Right cardiac atrium (tissue), 5 donors: ENCODE measurements at regions not wholly inside any gene's neighbourhood (a gene's known extent, or its start where the extent isn't known, plus 50 kb on each side); places are given as distances from the start of the nearest gene placed in this dataset.
"Not testable (repeated sequence)": the region's sequence is repeated elsewhere in the genome, so short reads cannot be mapped to it uniquely, and the experiment has no call there.

Experiments
- ATAC-seq, 2 donors: fragments of 200-7000 bp; cut with Tn5 transposase; one replicate each; pipeline versions ENCODE4 v1.8.0 to v1.9.1; 2020; ENCODE audit warnings: moderate library complexity in 2 of 2, mild to moderate bottlenecking in 1 of 2
- DNase-seq, 3 donors: peaks; one replicate each; pipeline ENCODE4 v3.0.0-alpha.2; 2020
- H3K27ac ChIP-seq: one replicate; pipeline ENCODE4 v1.5.1; 2013; ENCODE audit warnings: mild to moderate bottlenecking, low read length, control low read depth, moderate library complexity
- H3K27me3 ChIP-seq: one replicate; pipeline ENCODE4 v1.6.1; 2013; ENCODE audit not compliant: control insufficient read depth, insufficient read depth
- H3K4me1 ChIP-seq: one replicate; pipeline ENCODE4 v1.6.1; 2013; ENCODE audit warnings: low read length; ENCODE audit not compliant: control insufficient read depth, insufficient read depth
- H3K4me3 ChIP-seq: one replicate; pipeline ENCODE4 v1.5.1; 2013; ENCODE audit warnings: low read length, control low read depth
- H3K9me3 ChIP-seq: one replicate; pipeline ENCODE4 v1.6.1; 2013; ENCODE audit warnings: low read length; ENCODE audit not compliant: control insufficient read depth
- WGBS: extraction: QIAGEN DNeasy Blood & Tissue Kit; methylation state at CpG from one replicate; pipeline ENCODE4 v1.1.7; 2013; 5-methylcytosine and 5-hydroxymethylcytosine counted together
- intact Hi-C, 4 donors: fragments of 100-400 bp; cut with DNase I; formaldehyde crosslinking; loops; one replicate each; pipeline versions ENCODE4 v1.11.0 to v1.14.0; 2022 to 2023
- donor health status: healthy with polysubstance abuse.
- donor health status: DM: no; HTN: yes; CAD: no.
- donor health status: DM: no; HTN: no; CAD: no.
- donor health status: DM: no; HTN: yes; CAD: no; lungs with severe emphysema.
- donor health status: DM: yes; HTN: yes; CAD: no.

DNA sequence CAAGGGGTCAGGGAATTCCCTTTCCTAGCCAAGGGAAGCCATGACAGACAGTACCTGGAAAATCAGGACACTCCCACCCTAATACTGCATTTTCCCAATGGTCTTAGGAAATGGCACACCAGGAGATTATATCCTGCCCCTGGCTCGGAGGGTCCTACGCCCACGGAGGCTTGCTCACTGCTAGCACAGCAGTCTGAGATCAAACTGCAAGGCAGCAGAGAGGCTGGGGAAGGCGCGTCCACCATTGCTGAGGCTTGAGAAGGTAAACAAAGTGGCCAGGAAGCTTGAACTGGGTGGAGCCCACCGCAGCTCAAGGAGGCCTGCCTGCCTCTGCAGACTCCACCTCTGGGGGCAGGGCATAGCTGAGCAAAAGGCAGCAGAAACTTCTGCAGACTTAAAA is 207.1 kb upstream of the OBI1 start:
- ATAC-seq, H3K27ac ChIP-seq, H3K27me3 ChIP-seq, intact Hi-C loops, DNase-seq, H3K4me3 ChIP-seq, H3K9me3 ChIP-seq, H3K4me1 ChIP-seq: not testable (repeated sequence)
- 55% methylated on average over 6 of the region's 6 CpGs for WGBS

GRCh38 chr13:78862446-78862845 is 203.5 kb upstream of the OBI1 start:
- Histone ChIP-seq H3K4me3 (no peak overlapping the region), H3K4me1 (no peaks in the 10 kb centered on the region), H3K9me3 (no peaks in the 10 kb centered on the region), H3K27me3 (no peaks in the 10 kb centered on the region), H3K27ac (no peak overlapping the region)
- 75% methylated on average over 1 of the region's 1 CpG for WGBS
- no peak for DNase-seq
- intact Hi-C loops: no loop called here
- no peak for ATAC-seq

DNA sequence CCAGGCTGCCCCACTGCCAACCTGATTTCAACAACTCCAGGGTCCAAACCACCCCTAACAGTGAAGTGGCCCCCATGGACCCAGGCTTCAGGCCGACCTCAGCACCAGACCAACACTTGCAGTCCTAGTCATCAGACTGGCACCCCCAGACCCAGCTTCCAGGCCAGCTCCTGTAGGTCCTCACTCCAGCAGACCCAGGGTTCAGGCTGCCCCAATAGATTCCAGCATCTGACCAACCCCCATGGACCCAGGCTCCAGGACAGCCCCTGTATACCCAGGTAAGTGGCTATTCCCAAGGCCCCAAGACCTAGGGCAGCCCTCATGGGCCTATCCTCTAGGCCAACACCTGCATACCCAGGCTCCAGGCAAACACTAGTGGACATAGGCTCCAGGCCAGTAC is 193.8 kb upstream of the OBI1 start:
- Histone ChIP-seq H3K27ac (no peak overlapping the region), H3K4me1 (no peaks in the 10 kb centered on the region), H3K9me3 (peaks cover 2% of the 10 kb centered on the region), H3K27me3 (no peaks in the 10 kb centered on the region), H3K4me3 (no peak overlapping the region)
- no peak for ATAC-seq
- intact Hi-C loops: no loop called here
- DNase-seq: peak in 1 of 3 donors; percentile 12
- 72% methylated on average over 1 of the region's 1 CpG for WGBS

DNA sequence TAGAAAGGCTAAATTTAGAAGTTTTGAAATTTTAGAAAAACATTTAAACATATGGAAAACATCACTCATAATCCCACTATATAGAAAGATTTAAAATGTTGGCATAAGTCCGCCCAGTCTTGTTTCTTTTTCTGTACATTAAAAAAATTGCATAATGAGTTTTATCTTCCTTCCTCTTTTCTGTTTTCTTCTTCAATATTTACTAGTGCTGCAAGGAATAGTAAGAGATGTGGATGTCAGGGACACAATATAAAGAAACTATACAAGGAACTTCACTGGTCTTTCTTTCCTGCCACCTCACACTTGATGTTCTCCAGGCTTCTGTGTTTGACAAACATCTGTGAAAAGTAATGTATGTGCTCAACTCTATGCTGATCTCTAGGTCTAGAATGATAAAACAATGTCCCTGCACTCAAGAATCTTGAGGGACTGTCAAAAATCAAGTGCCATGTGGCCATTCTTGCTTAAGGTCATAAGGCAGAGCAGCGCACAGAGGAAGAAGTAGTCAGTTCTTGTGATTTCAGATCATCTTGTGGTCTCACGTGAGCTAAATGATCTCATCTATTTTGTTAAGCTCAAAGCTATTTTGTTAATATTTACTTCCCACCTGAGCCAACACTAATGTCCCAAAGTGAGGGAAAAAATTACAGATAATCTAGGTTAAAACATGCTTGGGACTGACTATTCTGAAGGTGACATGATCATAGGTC is 186.9 kb upstream of the OBI1 start:
- H3K9me3 ChIP-seq: no peaks in the 10 kb centered on the region
- intact Hi-C loops: no loop called here
- 61% methylated on average over 3 of the region's 3 CpGs for WGBS
- H3K4me1 ChIP-seq: no peaks in the 10 kb centered on the region
- no peak for DNase-seq
- H3K4me3 ChIP-seq: no peak overlapping the region
- H3K27ac ChIP-seq: no peak overlapping the region
- no peaks in the 10 kb centered on the region for H3K27me3 ChIP-seq
- no peak for ATAC-seq

DNA sequence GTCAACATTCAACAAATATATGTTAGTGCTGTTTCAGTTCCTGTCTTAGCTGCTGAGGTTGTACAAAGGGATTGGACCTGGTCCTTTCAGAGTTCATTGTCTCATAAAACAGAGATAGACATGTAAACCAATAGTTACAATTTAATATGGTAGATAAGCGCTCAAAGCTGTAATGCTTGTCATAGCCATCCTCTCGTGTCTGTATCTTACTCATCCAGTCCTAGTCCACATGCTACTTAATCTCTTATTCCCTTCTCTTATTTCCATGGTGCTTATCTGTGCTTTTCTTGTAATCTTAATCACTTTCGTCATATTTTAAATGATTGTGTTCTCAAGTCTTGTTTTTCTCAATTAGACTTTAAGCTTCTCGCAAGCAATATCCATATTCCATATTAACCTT is 185.2 kb upstream of the OBI1 start:
- ATAC-seq (no peak), DNase-seq (no peak)
- H3K27me3 ChIP-seq: no peaks in the 10 kb centered on the region
- H3K4me3 ChIP-seq: no peak overlapping the region
- H3K4me1 ChIP-seq: no peaks in the 10 kb centered on the region
- no peak overlapping the region for H3K27ac ChIP-seq
- intact Hi-C loops: no loop called here
- H3K9me3 ChIP-seq: no peaks in the 10 kb centered on the region
- 60% methylated on average over 4 of the region's 4 CpGs for WGBS

DNA sequence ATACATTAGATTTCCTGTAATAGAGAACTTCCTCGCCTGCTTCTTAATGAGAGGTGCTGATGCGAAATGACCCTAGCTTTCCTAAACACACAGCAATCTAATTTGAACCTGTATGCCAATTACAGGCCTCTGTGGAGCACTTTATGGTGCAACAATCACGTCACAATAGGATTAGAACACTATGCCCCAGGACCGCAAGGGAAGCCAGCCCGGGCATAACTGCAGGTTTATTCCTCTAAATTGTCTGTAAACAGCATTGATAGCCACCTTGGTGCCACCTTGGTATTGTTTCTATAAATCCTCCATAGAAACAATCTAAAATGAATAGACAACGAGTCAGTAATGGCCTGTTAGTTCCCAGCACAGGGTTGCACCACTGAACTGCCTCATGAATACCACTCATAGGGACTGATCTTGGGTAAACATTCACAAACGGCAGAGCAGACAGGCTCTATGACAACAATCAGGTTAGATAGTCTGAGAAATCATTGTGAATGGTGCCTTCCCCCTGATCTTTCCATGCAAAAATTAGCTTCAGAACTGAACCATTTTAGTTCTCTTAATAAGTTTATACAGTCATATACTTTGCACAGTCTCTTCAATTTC is 182.5 kb upstream of the OBI1 start:
- H3K27ac ChIP-seq: no peak overlapping the region
- 63% methylated on average over 7 of the region's 7 CpGs for WGBS
- no peak for DNase-seq
- H3K4me1 ChIP-seq: no peaks in the 10 kb centered on the region
- ATAC-seq: no peak
- no peaks in the 10 kb centered on the region for H3K9me3 ChIP-seq
- intact Hi-C loops: no loop called here
- no peak overlapping the region for H3K4me3 ChIP-seq
- H3K27me3 ChIP-seq: no peaks in the 10 kb centered on the region

DNA sequence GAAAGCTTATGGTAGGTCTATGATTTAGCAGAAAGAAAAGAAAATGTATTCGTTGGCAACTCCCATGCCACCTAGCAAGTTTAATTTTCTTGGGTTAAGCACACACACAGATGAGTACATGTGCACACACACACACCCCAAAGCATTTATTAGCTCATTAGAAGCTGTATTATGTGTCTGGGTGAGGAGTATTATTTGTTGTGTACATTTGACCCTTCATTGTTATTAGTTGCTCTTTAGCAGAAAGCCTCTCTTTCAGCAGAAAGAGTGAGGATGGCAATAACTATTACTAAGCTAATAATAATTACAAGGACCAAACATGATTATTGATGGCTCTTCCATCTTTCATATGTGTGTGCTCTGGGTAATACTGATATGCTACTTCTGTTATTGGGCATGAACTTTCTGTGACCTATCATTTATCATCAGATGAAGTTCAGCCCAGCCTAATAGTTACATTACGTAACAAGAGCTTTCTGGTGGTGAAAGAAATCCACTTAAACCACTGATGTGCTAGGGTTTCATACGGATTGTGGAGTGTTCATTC is 177.4 kb upstream of the OBI1 start:
- 63% methylated on average over 3 of the region's 3 CpGs for WGBS

GRCh38 chr13:78832461-78832860 is 173.5 kb upstream of the OBI1 start:
- no peak for ATAC-seq

More for the DNA sequence above, 177.4 kb upstream of the OBI1 start:
- intact Hi-C loops: no loop called here
- no peaks in the 10 kb centered on the region for H3K27me3 ChIP-seq
- no peaks in the 10 kb centered on the region for H3K9me3 ChIP-seq
- ATAC-seq: no peak
- no peak overlapping the region for H3K27ac ChIP-seq
- no peak for DNase-seq
- H3K4me3 ChIP-seq: no peak overlapping the region
- H3K4me1 ChIP-seq: no peaks in the 10 kb centered on the region

GRCh38 chr13:78830508-78830907 is 171.6 kb upstream of the OBI1 start:
- Histone ChIP-seq H3K27ac (no peak overlapping the region), H3K4me3 (no peak overlapping the region), H3K4me1 (no peaks in the 10 kb centered on the region), H3K27me3 (no peaks in the 10 kb centered on the region), H3K9me3 (no peaks in the 10 kb centered on the region)
- 85% methylated on average over 1 of the region's 1 CpG for WGBS
- DNase-seq: no peak
- no peak for ATAC-seq
- intact Hi-C loops: no loop called here

More at GRCh38 chr13:78832461-78832860, 173.5 kb upstream of the OBI1 start:
- intact Hi-C loops: no loop called here
- H3K4me1 ChIP-seq: no peaks in the 10 kb centered on the region
- no peak for DNase-seq
- no peaks in the 10 kb centered on the region for H3K9me3 ChIP-seq
- H3K4me3 ChIP-seq: no peak overlapping the region
- no peak overlapping the region for H3K27ac ChIP-seq
- no peaks in the 10 kb centered on the region for H3K27me3 ChIP-seq
- 73% methylated on average over 3 of the region's 3 CpGs for WGBS

GRCh38 chr13:78829821-78830220 is 170.9 kb upstream of the OBI1 start:
- ATAC-seq (no peak), DNase-seq (no peak)
- H3K27ac ChIP-seq: no peak overlapping the region
- intact Hi-C loops: no loop called here
- no peaks in the 10 kb centered on the region for H3K4me1 ChIP-seq
- H3K4me3 ChIP-seq: no peak overlapping the region
- H3K9me3 ChIP-seq: no peaks in the 10 kb centered on the region
- no peaks in the 10 kb centered on the region for H3K27me3 ChIP-seq

GRCh38 chr13:78827471-78827870 is 168.5 kb upstream of the OBI1 start:
- Histone ChIP-seq H3K27me3 (no peaks in the 10 kb centered on the region), H3K9me3 (no peaks in the 10 kb centered on the region), H3K4me3 (no peak overlapping the region), H3K4me1 (no peaks in the 10 kb centered on the region), H3K27ac (no peak overlapping the region)
- 59% methylated on average over 3 of the region's 3 CpGs for WGBS
- no peak for DNase-seq
- intact Hi-C loops: no loop called here
- ATAC-seq: no peak
